GM18951 (cell line): ENCODE measurements at regions not wholly inside any gene's neighbourhood (a gene's known extent, or its start where the extent isn't known, plus 50 kb on each side); places are given as distances from the start of the nearest gene placed in this dataset.

ENCODE experiments used
- POLR2A ChIP-seq: IDR thresholded peaks from 4 replicates; pipeline ENCODE4 v1.6.1; 2011; ENCODE audit warnings: mild to moderate bottlenecking; ENCODE audit not compliant: insufficient read length, insufficient read depth; ENCODE audit errors: extremely low read depth
- in situ Hi-C: fragments of 300-500 bp; cut with MboI; formaldehyde crosslinking; loops from one replicate; pipeline ENCODE4 v1.12.0; 2022; ENCODE audit warnings: low sequenced_read_pairs, mixed read lengths, inconsistent platforms; ENCODE audit not compliant: unreplicated experiment

DNA sequence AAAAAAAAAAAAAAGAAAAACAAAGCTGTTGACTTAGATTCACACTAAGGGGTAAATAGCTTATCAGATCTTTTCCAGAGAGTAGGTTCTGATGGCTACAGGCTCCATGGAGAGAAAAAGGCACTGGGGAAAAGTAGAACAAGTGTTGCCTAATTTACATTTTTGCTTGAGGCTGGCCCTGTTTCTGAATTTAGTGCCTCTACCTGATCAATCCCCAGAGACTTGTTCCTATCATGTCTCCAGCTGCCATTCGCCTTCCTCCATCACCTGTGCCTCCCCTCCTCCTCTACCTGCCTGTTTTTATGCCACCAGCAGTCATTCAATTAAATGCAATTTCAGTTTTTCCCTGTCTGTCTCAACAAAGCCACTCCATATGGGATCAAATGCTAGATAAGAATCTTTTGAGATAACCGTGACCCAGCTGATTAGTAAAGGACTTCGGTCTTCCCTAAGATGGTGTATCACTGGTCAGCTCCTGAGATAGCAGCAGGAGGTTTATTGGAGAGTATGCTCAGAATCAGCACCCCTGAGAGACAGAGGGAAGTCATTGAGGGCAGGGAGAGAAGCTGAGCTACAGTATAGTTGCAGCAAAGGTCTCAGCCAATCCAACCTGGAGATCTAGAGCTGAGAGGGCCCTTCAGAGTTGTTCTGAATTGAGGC is 88.1 kb upstream of the GADL1 start:
- no peak for TF ChIP-seq POLR2A
- in situ Hi-C loops: no loop called here

- in situ Hi-C loops: no loop called here
- TF ChIP-seq POLR2A: no peak
Observed at GRCh38 chr3:30984855-30985749, 90.6 kb upstream of the GADL1 start.

DNA sequence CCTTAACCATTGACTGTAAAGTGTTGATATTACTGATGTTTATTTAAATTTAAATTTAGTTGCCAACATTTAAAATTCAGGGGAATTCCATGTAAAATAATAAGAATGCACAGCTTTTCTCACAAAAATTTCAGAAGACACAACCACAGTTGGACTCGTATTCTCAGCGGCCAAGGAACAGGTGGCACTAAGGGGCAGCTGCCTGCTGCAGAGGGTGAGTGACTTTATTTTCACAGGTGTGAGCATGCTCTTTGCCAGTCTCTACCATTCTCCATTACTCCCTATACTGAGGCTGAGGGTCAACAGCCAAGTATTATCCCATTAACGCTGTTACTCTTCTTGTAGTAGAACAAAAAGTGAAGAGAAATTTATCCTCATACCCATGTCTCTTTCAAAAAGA is 92.1 kb upstream of the GADL1 start:
- in situ Hi-C loops: no loop called here
- TF ChIP-seq POLR2A: no peak

GRCh38 chr3:30988769-30989168 is 94.3 kb upstream of the GADL1 start:
- no peak for TF ChIP-seq POLR2A
- in situ Hi-C loops: no loop called here

DNA sequence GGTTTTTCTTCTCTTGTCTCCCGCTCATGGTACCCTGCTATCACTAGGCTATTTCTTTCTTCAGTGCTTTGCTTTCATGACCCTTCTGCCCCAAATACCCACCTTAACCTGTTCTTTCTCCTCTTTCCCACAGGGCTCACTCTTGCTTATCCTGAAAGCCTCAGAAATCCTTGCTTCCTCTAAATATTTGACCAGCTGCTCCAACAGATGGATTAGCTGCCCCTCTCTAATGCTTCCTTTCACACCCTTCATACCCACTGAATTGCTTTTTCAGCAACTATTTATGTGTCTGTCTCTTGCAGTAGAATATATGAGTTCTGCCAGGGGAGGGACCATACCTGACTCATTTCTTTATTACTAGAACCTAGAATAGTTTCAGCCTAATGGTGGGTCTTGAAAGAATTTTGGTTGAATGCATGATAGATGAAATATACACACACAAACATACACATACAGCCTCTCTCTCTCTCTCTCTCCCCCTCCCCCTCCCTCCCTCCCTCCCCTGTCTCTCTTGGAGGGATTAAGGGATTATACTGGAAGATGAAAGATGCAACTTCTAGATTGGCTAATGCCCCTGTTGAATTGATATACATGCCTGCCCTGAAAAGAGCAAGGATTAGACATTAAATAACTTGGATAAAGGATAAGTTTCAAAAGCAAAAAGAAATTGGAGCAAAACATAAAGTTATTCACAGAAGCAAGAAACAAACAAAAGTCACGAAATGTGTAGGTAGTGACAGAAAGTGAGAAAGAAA is 95.0 kb upstream of the GADL1 start:
- in situ Hi-C loops: no loop called here
- TF ChIP-seq POLR2A: no peak

DNA sequence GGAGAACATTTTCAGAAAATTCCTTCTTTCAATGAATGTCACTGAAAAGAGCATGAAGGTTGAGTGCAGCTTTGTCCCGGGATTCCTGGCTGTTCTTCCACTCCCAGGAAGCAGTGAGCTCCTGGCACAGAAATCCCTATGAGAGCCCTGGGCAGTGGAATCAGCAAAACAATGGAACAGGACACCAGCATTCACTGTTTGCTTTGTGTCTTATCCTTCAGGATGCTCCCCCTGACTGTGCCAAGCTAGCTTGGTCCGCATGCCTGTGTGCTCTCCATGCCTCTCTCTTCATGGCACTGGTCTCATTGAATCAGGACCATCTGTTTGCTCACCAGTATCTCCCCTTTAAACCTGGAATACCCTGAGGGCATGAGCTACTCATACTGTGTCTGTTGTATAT is 102.0 kb upstream of the GADL1 start:
- TF ChIP-seq POLR2A: no peak
- in situ Hi-C loops: no loop called here

DNA sequence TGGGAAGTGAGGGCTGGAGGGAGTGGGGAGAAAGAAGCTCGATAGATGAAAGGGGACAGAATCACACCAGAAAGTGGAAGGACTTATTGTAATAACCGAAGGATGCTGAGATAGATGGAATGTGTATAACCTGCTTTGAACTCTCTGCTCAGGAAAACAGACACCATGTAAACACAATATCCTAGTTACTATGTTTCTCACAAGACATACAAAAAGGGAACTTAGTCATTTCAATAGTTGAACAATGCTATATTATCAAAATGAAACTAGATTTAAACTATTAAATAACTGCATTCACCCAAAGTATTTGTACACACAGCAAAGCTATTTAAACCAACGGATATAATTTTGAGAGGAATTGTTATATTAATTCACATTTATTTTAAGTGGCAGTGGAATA is 108.3 kb upstream of the GADL1 start:
- no peak for TF ChIP-seq POLR2A

GRCh38 chr3:31004025-31004678 is 109.7 kb upstream of the GADL1 start:
- TF ChIP-seq POLR2A: no peak
- in situ Hi-C loops: no loop called here

More for the DNA sequence above, 108.3 kb upstream of the GADL1 start:
- in situ Hi-C loops: no loop called here

DNA sequence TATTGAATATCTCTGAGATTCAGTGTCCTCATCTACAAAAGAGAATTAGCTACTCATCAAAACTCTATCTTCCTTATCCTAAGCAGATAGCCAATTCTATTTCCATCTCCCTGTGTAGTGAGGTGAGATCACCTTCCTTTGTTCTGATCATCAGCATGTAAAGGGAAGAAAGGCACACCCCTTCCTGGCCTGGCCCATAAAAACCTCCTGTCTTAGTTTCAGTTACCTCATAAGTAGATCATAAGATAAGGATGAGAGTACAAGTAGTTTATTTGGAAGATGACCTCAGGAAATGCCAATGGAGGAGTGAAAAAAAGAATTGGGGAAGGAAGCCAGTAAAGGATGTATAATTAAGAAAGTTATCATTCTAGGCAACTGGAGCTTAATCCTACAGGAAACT is 114.5 kb upstream of the GADL1 start:
- no peak for TF ChIP-seq POLR2A
- in situ Hi-C loops: no loop called here

GRCh38 chr3:31009881-31010280 is 115.4 kb upstream of the GADL1 start:
- in situ Hi-C loops: no loop called here
- no peak for TF ChIP-seq POLR2A

GRCh38 chr3:31010491-31010890 is 116.0 kb upstream of the GADL1 start:
- in situ Hi-C loops: no loop called here
- no peak for TF ChIP-seq POLR2A

DNA sequence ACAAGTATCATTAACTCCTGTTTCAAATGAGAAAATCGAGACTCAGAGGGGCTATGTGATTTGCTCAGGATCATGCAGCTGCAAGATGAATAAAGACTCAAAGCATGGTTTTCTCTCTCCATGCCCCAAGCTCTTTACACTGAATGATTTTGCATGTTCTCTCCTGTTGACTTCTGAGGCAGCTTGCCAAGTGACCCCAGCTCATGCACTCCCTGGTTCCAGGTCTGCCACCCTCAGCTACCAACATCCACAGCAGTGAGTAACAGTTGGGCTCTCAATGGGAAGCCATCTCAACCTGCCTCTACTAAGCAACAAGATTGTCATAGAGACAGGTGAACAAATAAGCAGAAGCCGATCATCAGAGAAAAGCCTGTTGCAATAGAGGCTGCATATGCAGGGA is 116.9 kb upstream of the GADL1 start:
- in situ Hi-C loops: no loop called here
- no peak for TF ChIP-seq POLR2A

- no peak for TF ChIP-seq POLR2A
- in situ Hi-C loops: no loop called here
Observed at GRCh38 chr3:31013090-31013489, 118.6 kb upstream of the GADL1 start.

DNA sequence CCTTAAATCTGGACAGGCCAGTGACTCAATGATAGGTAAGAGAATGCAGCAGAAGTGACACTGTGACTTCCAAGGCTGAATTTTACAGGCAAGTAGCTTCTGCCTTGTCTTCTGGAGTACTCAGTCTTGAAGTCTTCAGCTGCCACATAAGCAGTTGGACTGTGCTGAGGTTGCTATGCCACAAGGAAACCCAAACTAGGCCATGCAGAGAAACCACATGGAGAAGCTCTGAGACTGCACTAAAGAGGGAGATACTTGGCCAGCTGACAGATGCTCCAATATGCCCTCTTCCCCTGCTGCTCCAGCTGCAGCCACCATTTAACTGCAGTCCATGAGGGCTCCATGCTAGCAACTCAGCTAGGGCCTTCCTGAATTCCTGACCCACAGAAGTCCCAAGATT is 119.4 kb upstream of the GADL1 start:
- no peak for TF ChIP-seq POLR2A
- in situ Hi-C loops: no loop called here
